NCI-H2107 treated with DMSO at 0.1 percent for 48 hours (cell line): ENCODE measurements at regions not wholly inside any gene's neighbourhood (a gene's known extent, or its start where the extent isn't known, plus 50 kb on each side); places are given as distances from the start of the nearest gene placed in this dataset.
"Not testable (repeated sequence)": the region's sequence is repeated elsewhere in the genome, so short reads cannot be mapped to it uniquely, and the experiment has no call there.

Source experiments
- DNase-seq: peaks from one replicate; lab custom pipeline; 2025; ENCODE audit not compliant: unreplicated experiment; lab: John Stamatoyannopoulos, UW

DNA sequence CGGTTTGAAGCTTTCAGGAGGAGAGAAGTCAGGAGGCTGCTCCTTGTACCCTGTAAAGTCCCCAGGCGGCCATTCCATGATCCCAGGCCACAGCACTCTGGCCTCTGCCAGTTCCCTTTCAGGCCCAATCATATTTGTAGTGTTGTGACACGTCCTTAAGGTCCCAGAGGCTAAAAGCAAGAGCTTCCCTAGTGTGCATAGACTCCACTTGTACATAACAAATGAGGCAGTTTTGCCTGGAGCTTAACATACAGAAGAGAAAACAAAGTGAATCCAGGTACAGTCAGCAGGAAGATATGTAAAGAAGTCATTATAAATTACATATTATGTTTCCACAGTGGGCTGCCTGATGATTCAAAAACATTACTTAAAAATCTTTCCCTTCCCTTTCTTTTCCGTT is 81.1 kb upstream of the RPH3A start:
- DNase-seq = no peak

DNA sequence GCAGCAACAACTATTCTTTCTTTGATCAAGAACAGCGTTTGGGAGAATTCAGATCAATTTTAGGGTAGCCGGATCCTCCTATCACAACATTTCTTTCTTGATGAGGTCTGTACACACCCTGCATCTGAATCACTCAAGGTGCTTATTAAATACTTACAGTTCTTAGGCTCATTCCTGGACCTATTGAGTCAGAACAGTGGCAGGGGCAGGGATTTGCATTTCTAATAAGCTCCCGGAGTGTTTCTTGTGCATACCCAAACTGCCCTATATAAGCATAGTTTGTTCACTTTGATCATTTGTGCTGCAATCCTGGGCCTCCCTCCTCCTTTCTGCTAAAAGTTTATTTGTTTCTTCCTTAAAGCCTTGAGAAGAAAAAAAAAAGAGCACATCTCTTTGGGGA is 80.5 kb upstream of the RPH3A start:
- no peak for DNase-seq

DNA sequence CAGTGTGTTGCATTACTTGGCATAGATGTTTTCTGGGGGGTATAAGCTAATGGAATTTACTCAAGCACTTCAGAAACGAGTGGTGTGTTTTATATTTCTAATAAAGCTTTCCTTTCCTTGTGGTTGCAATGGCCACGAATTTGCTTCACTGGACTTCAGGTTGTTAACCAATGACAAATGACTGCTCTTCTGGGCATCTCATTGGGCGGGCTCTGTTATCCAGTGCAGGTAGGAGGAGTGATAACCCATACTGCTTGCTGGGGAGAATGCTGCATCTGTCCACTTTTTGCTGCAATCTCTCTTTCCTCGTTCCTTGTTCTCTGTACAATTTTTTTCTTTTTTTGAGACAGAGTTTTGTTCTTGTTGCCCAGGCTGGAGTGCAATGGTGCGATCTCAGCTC is 80.0 kb upstream of the RPH3A start:
- no peak for DNase-seq

DNA sequence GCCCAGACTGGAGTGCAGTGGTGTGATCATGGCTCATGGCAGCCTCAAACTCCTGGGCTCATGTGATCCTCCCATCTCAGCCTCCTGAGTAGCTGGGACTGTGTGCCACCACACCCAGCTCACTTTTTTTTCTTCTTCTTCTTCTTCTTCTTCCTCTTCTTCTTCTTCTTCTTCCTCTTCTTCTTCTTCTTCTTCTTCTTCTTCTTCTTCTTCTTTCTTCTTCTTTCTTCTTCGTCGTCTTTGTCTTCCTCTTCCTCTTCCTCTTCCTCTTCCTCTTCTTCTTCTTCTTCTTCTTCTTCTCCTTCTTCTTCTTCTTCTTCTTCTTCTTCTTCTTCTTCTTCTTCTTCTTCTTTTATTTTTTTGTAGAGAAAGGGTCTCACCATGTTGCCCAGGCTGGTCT is 78.8 kb upstream of the RPH3A start:
- not testable (repeated sequence) for DNase-seq

DNA sequence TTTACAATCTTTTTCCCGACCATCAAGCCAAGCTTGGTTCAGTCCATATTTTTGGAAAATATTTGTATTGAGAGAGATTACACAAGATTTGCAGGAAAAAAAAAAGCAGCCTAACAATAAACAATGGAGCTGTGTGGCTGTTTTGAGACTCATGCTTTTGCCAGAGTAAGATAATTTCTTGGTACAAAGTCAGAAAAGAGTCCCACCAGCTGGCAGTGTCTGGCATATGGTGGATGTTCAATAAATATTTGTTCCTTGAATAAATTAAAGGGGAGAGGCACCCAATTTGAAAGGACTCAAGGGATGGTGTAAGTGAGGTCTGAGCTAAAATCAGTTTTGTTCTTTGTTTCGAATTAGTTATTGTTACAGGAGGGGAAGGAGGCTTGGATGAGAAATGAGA is 78.1 kb upstream of the RPH3A start:
- DNase-seq = no peak

DNA sequence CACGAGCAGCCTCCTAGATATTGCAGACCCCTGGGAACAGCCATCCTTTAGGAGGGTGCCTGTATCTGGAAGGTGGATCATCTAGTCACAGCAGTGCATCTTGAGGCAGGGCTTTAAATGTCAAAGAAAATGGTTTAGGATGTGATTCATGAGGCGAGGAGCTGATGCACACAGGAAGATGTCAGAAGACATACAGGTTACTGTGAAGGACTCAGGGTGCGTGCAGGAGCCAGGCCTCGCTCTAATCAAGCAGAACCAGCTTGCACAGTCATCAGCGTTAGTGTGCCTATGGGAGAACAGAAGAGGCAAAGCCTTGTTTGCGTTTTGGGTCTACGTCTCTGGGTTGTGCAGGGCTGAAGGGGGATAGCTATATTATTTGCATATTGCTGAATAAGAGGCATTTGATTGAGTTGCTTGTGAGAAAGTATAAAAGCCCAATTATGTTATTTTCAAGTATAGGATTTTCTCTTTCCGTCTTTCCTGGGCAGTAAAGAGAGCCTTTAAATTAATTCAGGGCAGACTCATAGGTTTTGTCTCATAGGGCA is 77.3 kb upstream of the RPH3A start:
- no peak for DNase-seq

DNA sequence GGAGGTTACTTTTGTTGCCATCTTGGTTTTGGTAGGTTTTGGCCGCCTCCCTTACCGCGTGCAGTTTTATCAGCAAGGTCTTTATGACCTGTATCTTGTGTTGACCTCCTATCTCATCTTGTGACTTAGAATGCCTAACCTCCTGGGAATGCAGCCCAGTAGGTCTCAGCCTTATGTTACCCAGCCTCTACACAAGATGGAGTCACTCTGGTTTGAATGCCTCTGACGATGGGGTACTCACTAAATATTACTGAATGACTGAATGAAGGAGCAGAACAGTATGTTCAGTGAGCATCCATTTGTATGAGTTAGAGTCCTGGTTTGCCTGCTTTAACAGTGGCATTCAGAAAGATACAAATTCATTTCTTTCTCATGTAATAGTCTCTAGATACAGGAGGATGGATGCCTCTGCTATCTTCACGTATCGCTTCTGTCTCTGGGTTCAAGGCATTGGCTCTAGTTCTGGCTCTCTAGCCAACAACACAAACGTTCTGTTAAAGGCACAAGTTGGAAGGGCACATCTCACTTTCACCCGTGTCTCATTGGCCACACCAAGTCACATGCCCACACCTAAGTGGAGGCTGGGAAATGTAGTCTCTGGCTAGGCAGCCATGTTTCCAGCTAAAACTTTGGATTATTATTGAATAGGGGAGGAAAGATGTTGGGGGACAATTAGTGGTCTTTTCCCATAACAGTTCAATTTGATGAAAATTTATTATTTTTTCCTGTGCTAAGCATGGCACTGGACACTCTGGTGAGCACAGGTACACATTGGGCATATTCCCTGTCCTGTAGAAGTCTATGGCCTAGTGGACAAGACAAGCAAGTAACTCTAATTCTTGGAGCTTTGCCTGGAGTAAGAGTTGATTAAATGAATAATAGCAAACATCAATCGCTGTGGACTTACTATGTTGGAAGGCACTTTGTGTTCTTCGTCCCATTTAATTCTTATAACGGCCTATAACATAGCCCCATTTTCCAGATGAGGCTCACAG is 75.2 kb upstream of the RPH3A start:
- no peak for DNase-seq

DNA sequence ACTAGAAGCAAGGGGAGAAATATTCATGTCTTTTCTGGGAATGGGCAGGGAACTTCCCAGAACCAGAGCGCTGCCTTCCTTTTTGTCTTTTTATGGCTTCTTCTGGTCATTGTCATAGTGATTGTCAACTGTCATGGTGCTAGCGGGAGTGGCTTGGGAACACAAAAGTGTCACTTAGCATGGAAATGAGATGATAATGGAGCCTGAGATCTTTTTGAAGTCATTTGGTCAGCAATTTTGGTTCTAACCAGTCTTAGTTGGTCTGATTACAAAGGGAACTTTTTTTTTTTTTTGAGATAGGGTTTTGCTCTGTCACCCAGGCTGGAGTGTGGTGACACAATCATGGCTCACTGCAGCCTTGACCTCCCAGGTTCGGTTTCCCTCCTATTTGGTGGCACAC is 62.7 kb upstream of the RPH3A start:
- no peak for DNase-seq

DNA sequence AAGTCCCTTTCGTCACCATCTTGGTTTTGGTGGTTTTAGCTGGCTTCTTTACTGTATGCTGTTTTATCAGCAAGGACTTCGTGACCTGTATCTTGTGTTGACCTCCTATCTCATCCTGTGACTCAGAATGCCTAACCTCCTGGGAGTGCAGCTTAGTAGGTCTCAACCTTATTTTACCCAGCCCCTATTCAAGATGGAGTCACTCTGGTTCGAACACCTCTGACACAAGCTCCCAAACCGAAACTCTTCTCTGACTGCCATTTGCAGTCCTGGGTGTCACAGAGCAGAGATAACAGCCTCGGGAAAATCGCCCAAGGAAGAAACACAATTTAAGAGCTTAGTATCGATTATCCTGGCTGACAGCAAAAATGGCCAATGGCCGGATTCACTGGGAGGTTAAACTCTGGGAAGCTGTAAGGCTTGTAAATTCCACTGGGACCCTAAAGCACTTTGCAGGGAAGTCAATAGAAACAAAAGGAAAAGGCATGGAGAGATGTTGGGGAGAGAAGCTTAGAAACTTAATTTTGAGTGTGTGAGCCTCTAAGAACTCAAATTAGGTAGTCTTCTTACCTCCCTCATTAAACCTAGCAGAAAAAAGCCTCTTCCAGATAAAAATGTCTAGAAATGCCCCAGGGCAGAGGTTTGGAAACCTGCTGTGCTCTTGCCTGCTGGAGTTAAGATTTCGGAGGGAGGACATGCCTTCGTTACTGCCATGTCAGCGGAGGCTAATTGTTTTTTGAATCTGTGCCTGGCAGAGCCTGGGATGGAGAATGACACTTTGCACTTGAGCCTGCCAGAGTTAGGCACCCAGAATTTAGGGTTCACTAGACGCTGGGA is 56.5 kb upstream of the RPH3A start:
- no peak for DNase-seq

DNA sequence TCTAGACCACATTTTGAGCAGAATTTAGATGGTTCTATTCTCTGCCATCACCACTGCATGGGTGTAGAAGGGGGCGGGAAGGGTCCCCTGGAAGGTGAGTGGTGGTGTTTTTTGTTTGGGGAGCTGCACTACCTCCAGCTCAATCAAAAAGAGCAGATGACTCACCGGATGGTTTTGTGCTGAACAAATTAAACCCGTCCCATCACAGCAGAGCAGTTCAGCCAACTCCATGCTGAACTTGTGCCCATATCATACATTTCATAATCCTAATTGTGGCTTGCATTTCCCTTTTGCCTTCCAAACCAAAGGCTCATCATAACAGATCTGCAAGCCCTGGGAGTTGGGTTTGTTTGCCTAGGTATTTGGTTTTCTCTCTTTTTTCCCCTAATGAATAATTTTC is 53.0 kb upstream of the RPH3A start:
- no peak for DNase-seq

DNA sequence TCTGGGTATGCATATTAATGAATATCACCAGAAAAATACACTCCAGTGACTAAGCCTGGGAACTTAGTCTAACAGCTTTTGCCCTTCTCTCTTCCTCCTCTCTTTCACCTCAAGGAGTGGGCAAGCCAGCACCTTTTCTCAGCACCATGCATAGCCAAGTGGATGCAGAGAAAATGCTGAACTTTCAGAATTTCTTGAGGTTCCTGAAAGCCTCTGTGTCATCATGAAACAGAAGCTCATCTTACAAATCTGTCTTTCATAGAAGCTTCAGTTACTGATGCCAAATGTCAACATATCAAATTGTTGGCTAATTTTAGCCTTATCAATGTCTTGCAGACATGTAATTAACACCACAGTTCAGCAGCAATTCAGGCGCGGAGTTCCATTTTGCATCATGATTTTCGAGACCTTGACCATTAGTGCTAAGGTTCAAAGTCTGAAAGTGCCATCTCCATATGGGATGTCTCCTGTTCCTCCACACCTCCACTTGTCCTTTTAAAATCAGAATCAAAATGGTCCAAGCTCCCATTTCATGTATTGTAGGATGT is 51.1 kb upstream of the RPH3A start:
- DNase-seq = no peak

DNA sequence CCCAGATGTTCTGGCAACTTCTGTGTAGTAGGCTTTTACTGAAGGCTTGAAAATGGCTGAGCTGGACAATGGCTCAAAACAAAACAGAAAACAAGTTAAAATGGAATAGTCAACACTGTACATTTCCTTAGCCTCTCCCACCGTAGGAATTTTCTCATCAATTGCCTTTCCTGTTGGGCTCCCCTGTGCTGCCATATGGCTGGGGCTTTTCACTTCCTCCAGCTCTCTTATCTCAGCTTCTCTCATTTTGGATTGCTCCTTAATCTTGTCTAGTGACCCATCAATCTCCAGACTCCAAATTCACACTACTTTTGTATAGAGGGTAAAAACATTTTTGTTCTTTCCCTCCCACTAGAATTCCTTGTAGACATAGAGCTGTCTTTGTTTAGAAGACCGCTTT is 50.4 kb upstream of the RPH3A start:
- DNase-seq = no peak
